Lower leg skin (tissue), 3 donors: ENCODE measurements at regions not wholly inside any gene's neighbourhood (a gene's known extent, or its start where the extent isn't known, plus 50 kb on each side); places are given as distances from the start of the nearest gene placed in this dataset.

ENCODE experiments used
- CTCF ChIP-seq, 3 donors: fragments of 450-650 bp; IDR thresholded peaks; one replicate each; pipeline ENCODE4 v1.5.1; 2016; ENCODE audit warnings: antibody characterized with exemption in 3 of 3, mild to moderate bottlenecking in 3 of 3, moderate library complexity in 2 of 3
- POLR2A ChIP-seq, 2 donors: fragments of 450-650 bp; IDR thresholded peaks; one replicate each; pipeline ENCODE4 v1.6.1; 2016 to 2017; ENCODE audit warnings: antibody characterized with exemption in 2 of 2, mild to moderate bottlenecking in 1 of 2, moderate library complexity in 1 of 2

- TF ChIP-seq POLR2A (IDR thresholded peaks at IDR 0.05) (no peak), CTCF (IDR thresholded peaks at IDR 0.05) (no peak)
Observed at GRCh38 chr10:52483587-52483986, 169.5 kb downstream of the DKK1 start.
